ENCODE measurements at regions not wholly inside any gene's neighbourhood (a gene's known extent, or its start where the extent isn't known, plus 50 kb on each side); places are given as distances from the start of the nearest gene placed in this dataset.

DNA sequence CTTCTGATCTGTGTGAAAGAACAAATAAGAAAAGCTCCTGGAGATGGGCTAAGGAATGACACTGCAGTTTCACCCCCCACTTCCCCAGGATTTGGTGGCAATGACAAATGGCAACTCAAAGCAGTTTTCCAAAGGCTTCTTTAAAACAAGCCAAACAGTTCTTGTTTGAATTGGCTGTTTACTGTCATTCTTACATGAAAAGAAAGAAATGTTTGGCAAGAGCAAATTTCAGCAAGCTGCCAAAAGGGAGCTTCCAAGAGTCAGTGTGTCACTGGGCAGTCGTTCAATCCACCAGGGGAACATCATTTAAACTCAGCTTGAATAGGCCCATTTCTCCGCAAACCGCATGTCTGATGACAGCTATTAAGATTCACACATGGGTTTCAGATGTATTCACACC lies 119.0 kb upstream of the RHOBTB1 start:
- TF ChIP-seq, protein P1, sequence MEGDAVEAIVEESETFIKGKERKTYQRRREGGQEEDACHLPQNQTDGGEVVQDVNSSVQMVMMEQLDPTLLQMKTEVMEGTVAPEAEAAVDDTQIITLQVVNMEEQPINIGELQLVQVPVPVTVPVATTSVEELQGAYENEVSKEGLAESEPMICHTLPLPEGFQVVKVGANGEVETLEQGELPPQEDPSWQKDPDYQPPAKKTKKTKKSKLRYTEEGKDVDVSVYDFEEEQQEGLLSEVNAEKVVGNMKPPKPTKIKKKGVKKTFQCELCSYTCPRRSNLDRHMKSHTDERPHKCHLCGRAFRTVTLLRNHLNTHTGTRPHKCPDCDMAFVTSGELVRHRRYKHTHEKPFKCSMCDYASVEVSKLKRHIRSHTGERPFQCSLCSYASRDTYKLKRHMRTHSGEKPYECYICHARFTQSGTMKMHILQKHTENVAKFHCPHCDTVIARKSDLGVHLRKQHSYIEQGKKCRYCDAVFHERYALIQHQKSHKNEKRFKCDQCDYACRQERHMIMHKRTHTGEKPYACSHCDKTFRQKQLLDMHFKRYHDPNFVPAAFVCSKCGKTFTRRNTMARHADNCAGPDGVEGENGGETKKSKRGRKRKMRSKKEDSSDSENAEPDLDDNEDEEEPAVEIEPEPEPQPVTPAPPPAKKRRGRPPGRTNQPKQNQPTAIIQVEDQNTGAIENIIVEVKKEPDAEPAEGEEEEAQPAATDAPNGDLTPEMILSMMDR (IDR thresholded peaks at IDR 0.05) = no peak
- no peak for TF ChIP-seq EZH2 (IDR thresholded peaks at IDR 0.05; ENCODE audit: borderline replicate concordance, insufficient read depth, low read depth, low read length, poor library complexity, severe bottlenecking)

All from B cell (primary cell).